Vagina (tissue), 2 donors: ENCODE measurements at regions not wholly inside any gene's neighbourhood (a gene's known extent, or its start where the extent isn't known, plus 50 kb on each side); places are given as distances from the start of the nearest gene placed in this dataset.

Source experiments
- DNase-seq, 2 donors: peaks; one replicate each; pipeline ENCODE4 v3.0.0-alpha.2; 2017; ENCODE audit errors: extremely low spot score in 2 of 2
- H3K27ac ChIP-seq: fragments of 200-600 bp; sonication (generic); one replicate; pipeline ENCODE4 v1.5.1; 2019
- H3K27me3 ChIP-seq: fragments of 200-600 bp; sonication (generic); one replicate; pipeline ENCODE4 v1.5.1; 2019
- H3K36me3 ChIP-seq, 2 donors: fragments of 200-600 bp; sonication (generic); one replicate each; pipeline ENCODE4 v1.5.1; 2017 to 2019
- H3K4me1 ChIP-seq: fragments of 200-600 bp; sonication (generic); one replicate; pipeline ENCODE4 v1.5.1; 2019
- H3K4me3 ChIP-seq, 2 donors: fragments of 200-600 bp; sonication (generic); 1 replicate in 1 of 2; 2 replicates in 1 of 2; pipeline ENCODE4 v1.5.1; 2016 to 2019
- H3K9me3 ChIP-seq: fragments of 200-600 bp; sonication (generic); one replicate; pipeline ENCODE4 v1.5.1; 2019
- CTCF ChIP-seq, 3 experiments: fragments of 450-650 bp in 2 of 3; fragments of 200-600 bp in 1 of 3; sonication (generic) in 1 of 3; IDR thresholded peaks; one replicate each; pipeline ENCODE4 v1.5.1; 2017 to 2019; ENCODE audit warnings: antibody characterized with exemption in 3 of 3, mild to moderate bottlenecking in 2 of 3, moderate library complexity in 2 of 3
- POLR2A ChIP-seq, 2 donors: fragments of 450-650 bp; IDR thresholded peaks; one replicate each; pipeline ENCODE4 v1.6.1; 2017; ENCODE audit warnings: antibody characterized with exemption in 2 of 2, mild to moderate bottlenecking in 2 of 2, moderate library complexity in 2 of 2
- POLR2AphosphoS5 ChIP-seq, 2 donors: sonication (generic); formaldehyde crosslinking; IDR thresholded peaks; one replicate each; pipeline ENCODE4 v1.9.0; 2017; ENCODE audit warnings: antibody characterized with exemption in 2 of 2, mild to moderate bottlenecking in 2 of 2, low read depth in 1 of 2; ENCODE audit not compliant: insufficient read depth in 1 of 2
- intact Hi-C: fragments of 100-400 bp; cut with DNase I; formaldehyde crosslinking; loops from one replicate; pipeline ENCODE4 v1.15.1; 2023

- Histone ChIP-seq H3K27me3 (no peaks in the 10 kb centered on the region), H3K9me3 (no peaks in the 10 kb centered on the region), H3K27ac (no peak overlapping the region), H3K36me3 (no peaks in the 10 kb centered on the region), H3K4me3 (no peak overlapping the region), H3K4me1 (no peaks in the 10 kb centered on the region)
- intact Hi-C loops: no loop called here
- no peak for TF ChIP-seq POLR2AphosphoS5 (IDR thresholded peaks at IDR 0.05; ENCODE audit: insufficient read depth in 1 of 2, low read depth in 1 of 2)
- TF ChIP-seq CTCF (IDR thresholded peaks at IDR 0.05): no peak
- DNase-seq: no peak
Measured at GRCh38 chr4:8730681-8731080, 138.1 kb downstream of the CPZ start.

- Histone ChIP-seq H3K27me3 (no peaks in the 10 kb centered on the region), H3K4me1 (no peaks in the 10 kb centered on the region), H3K27ac (no peak overlapping the region), H3K9me3 (no peaks in the 10 kb centered on the region), H3K36me3 (no peaks in the 10 kb centered on the region), H3K4me3 (no peak overlapping the region)
- TF ChIP-seq CTCF (IDR thresholded peaks at IDR 0.05): no peak
- TF ChIP-seq POLR2AphosphoS5 (IDR thresholded peaks at IDR 0.05; ENCODE audit: insufficient read depth in 1 of 2, low read depth in 1 of 2): no peak
- no peak for TF ChIP-seq POLR2A (IDR thresholded peaks at IDR 0.05)
- intact Hi-C loops: no loop called here
- peak in 1 of 2 donors; percentile 84 for DNase-seq
Measured at GRCh38 chr4:8730159-8730558, 137.6 kb downstream of the CPZ start.

- H3K36me3 ChIP-seq: no peaks in the 10 kb centered on the region
- H3K4me1 ChIP-seq: no peaks in the 10 kb centered on the region
- TF ChIP-seq CTCF (IDR thresholded peaks at IDR 0.05): no peak
- no peak for TF ChIP-seq POLR2AphosphoS5 (IDR thresholded peaks at IDR 0.05; ENCODE audit: insufficient read depth in 1 of 2, low read depth in 1 of 2)
- TF ChIP-seq POLR2A (IDR thresholded peaks at IDR 0.05): no peak
- intact Hi-C loops: no loop called here
- H3K27ac ChIP-seq: no peak overlapping the region
- H3K9me3 ChIP-seq: no peaks in the 10 kb centered on the region
- peak in 1 of 2 donors; percentile 74 for DNase-seq
- no peak overlapping the region for H3K4me3 ChIP-seq
- no peaks in the 10 kb centered on the region for H3K27me3 ChIP-seq
Measured at GRCh38 chr4:8729408-8730149, 137.0 kb downstream of the CPZ start.

GRCh38 chr4:8728536-8729407 lies 136.2 kb downstream of the CPZ start:
- intact Hi-C loops: no loop called here
- H3K27me3 ChIP-seq: no peaks in the 10 kb centered on the region
- DNase-seq: peak; percentile 52 to 92
- H3K9me3 ChIP-seq: no peaks in the 10 kb centered on the region
- TF ChIP-seq CTCF (IDR thresholded peaks at IDR 0.05) (no peak), POLR2A (IDR thresholded peaks at IDR 0.05) (no peak), POLR2AphosphoS5 (IDR thresholded peaks at IDR 0.05; ENCODE audit: insufficient read depth in 1 of 2, low read depth in 1 of 2) (no peak)
- H3K27ac ChIP-seq: no peak overlapping the region
- no peak overlapping the region for H3K4me3 ChIP-seq
- H3K36me3 ChIP-seq: no peaks in the 10 kb centered on the region
- no peaks in the 10 kb centered on the region for H3K4me1 ChIP-seq
